Ishikawa (cell line): ENCODE measurements at regions not wholly inside any gene's neighbourhood (a gene's known extent, or its start where the extent isn't known, plus 50 kb on each side); places are given as distances from the start of the nearest gene placed in this dataset.

Source experiments
- CEBPB ChIP-seq: IDR thresholded peaks from 2 replicates; pipeline ENCODE4 v1.6.1; 2012
- CREB1 ChIP-seq: IDR thresholded peaks from 2 replicates; pipeline ENCODE4 v1.6.1; 2012; ENCODE audit warnings: low read depth
- EGR1 ChIP-seq: IDR thresholded peaks from 2 replicates; pipeline ENCODE4 v1.6.1; 2012
- EP300 ChIP-seq: IDR thresholded peaks from 2 replicates; pipeline ENCODE4 v1.6.1; 2012; ENCODE audit warnings: borderline replicate concordance
- FOXM1 ChIP-seq: IDR thresholded peaks from 2 replicates; pipeline ENCODE4 v1.6.1; 2012; ENCODE audit warnings: low read depth, borderline replicate concordance
- NFIC ChIP-seq: IDR thresholded peaks from 2 replicates; pipeline ENCODE4 v1.6.1; 2012
- RAD21 ChIP-seq: IDR thresholded peaks from 2 replicates; pipeline ENCODE4 v1.6.1; 2012; ENCODE audit warnings: low read depth
- REST ChIP-seq: IDR thresholded peaks from 2 replicates; pipeline ENCODE4 v1.6.1; 2012; ENCODE audit warnings: low read depth, mild to moderate bottlenecking
- TAF1 ChIP-seq: IDR thresholded peaks from 2 replicates; pipeline ENCODE4 v1.6.1; 2012; ENCODE audit warnings: low read depth, mild to moderate bottlenecking
- TCF12 ChIP-seq: IDR thresholded peaks from 2 replicates; pipeline ENCODE4 v1.6.1; 2012; ENCODE audit warnings: low read depth
- TEAD4 ChIP-seq: IDR thresholded peaks from 2 replicates; pipeline ENCODE4 v1.6.1; 2012
- USF1 ChIP-seq: IDR thresholded peaks from 2 replicates; pipeline ENCODE4 v1.6.1; 2012
- YY1 ChIP-seq: IDR thresholded peaks from 2 replicates; pipeline ENCODE4 v1.6.1; 2012; ENCODE audit warnings: low read depth
- ZBTB7A ChIP-seq: IDR thresholded peaks from 2 replicates; pipeline ENCODE4 v1.6.1; 2012; ENCODE audit warnings: low read depth
- TF ChIP-seq, protein P1 (sequence below): IDR thresholded peaks from 2 replicates; pipeline ENCODE4 v1.6.1; 2012

- TF ChIP-seq ZBTB7A (no peak), FOXM1 (no peak), YY1 (no peak), EGR1 (no peak), CREB1 (no peak), USF1 (no peak)
These were observed 180.8 kb downstream of the RAB11FIP2 start for GRCh38 chr10:117865945-117866344.

- TF ChIP-seq NFIC (no peak), USF1 (no peak), EP300 (no peak), CREB1 (no peak), RAD21 (no peak), TEAD4 (no peak)
These were observed 178.6 kb downstream of the RAB11FIP2 start for GRCh38 chr10:117868151-117868550.

DNA sequence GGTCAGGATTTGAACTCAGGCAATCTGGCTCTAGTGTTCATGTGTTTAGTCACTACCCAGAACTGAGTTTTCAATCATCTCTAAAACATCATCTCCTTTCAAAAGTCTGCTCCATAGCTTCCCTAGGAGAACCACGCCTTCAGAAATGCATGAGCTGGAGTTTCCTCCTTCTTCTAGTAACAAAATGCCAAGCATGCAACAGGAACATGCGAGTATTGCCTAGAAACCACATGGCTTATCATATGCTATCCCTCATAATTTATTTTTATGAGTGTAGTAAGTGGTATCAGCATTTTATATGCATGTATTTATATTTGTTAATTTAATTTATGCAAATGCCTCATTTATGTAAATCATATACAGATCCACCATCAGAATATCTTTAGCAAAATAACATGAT, 170.9 kb downstream of the RAB11FIP2 start:
- TF ChIP-seq RAD21 (no peak), CEBPB (no peak), EGR1 (no peak), YY1 (no peak), TEAD4 (no peak)

DNA sequence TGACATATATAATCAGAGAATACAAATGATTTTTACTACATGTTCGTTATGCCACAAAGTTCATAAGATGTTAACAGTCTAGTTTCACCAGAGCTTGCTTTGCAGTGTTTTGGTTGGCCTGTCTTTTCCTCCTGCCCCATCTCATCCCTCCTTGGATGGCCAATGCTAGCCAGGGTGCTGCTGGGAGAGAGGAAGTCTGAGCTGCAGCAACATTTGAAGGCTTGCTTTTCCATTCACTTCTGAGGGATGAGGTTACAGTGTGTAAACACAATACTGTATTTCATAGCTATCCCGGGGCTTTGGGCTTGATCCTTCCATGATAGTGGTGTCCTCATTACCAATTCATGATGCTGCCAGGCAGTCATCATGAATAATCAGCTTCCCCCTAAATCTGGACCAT, 170.5 kb downstream of the RAB11FIP2 start:
- TF ChIP-seq TEAD4, result no peak
- no peak for TF ChIP-seq FOXM1
- TF ChIP-seq TAF1, result no peak
- no peak for TF ChIP-seq TCF12
- no peak for TF ChIP-seq RAD21
- no peak for TF ChIP-seq USF1
- TF ChIP-seq EGR1, result no peak
- TF ChIP-seq REST, result no peak
- TF ChIP-seq, protein P1, sequence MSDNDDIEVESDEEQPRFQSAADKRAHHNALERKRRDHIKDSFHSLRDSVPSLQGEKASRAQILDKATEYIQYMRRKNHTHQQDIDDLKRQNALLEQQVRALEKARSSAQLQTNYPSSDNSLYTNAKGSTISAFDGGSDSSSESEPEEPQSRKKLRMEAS, result no peak
- no peak for TF ChIP-seq ZBTB7A

DNA sequence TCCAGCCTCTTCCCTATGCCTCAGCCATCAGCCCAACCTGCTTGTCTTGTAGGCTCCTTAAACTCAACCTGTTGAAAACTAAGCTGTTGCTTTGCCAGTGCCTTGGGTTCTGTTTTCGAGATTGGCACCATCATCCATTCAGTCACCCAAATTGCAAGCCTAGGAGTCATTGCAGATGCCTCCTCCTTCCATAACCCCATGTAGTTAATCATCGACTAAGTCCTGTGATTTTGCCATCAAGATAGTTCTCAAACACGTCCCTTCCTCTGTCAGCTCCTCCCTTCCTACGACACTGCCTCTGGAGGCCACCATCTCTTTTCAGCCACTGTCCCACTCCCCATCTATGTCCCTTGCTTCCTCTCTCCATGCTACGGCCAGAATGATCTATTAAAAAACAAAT, 168.1 kb downstream of the RAB11FIP2 start:
- TF ChIP-seq RAD21 (no peak), TEAD4 (no peak), ZBTB7A (no peak), USF1 (no peak), FOXM1 (no peak), NFIC (no peak)
- TF ChIP-seq, protein P1, result no peak

GRCh38 chr10:117884093-117884492, 162.6 kb downstream of the RAB11FIP2 start:
- no peak for TF ChIP-seq EGR1
- TF ChIP-seq CREB1, result no peak
- TF ChIP-seq CEBPB, result no peak
- no peak for TF ChIP-seq NFIC

- TF ChIP-seq NFIC (no peak), FOXM1 (no peak), TAF1 (no peak), EGR1 (no peak), USF1 (no peak), RAD21 (no peak), CREB1 (no peak)
- TF ChIP-seq, protein P1, result no peak
These were observed 162.1 kb downstream of the RAB11FIP2 start for GRCh38 chr10:117884592-117884991.
